ENCODE measurements at regions not wholly inside any gene's neighbourhood (a gene's known extent, or its start where the extent isn't known, plus 50 kb on each side); places are given as distances from the start of the nearest gene placed in this dataset.

GRCh38 chr12:127147724-127148123 lies 1119.2 kb upstream of the TMEM132C start:
- TF ChIP-seq POLR2A (IDR thresholded peaks at IDR 0.05; ENCODE audit: low read depth, low read length) (no peak), CTCF (IDR thresholded peaks at IDR 0.05; ENCODE audit: extremely low read depth in 1 of 2, insufficient read depth in 1 of 2, low read depth in 1 of 2, low read length in 2 of 2) (no peak), POLR2AphosphoS5 (IDR thresholded peaks at IDR 0.05; ENCODE audit: insufficient read depth, low read depth, low read length) (no peak), JUN (IDR thresholded peaks at IDR 0.05; ENCODE audit: borderline replicate concordance, insufficient read depth, insufficient read length, low read depth) (no peak), EZH2 (IDR thresholded peaks at IDR 0.05; ENCODE audit: borderline replicate concordance, low read depth, low read length, severe bottlenecking) (no peak)
- TF ChIP-seq, protein P1, sequence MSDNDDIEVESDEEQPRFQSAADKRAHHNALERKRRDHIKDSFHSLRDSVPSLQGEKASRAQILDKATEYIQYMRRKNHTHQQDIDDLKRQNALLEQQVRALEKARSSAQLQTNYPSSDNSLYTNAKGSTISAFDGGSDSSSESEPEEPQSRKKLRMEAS (IDR thresholded peaks at IDR 0.05; ENCODE audit: insufficient read depth, insufficient read length): no peak

Data from endothelial cell of umbilical vein (primary cell).